ENCODE measurements at regions not wholly inside any gene's neighbourhood (a gene's known extent, or its start where the extent isn't known, plus 50 kb on each side); places are given as distances from the start of the nearest gene placed in this dataset.

GRCh38 chr7:94284104-94284503, 110.6 kb upstream of the COL1A2 start:
- Histone ChIP-seq H3K4me1 (peaks cover 0 to 2% (median 0%) of the 10 kb centered on the region in 3 donors), H3K9me3 (no peaks in the 10 kb centered on the region), H3K27me3 (no peaks in the 10 kb centered on the region), H3K36me3 (no peaks in the 10 kb centered on the region), H3K4me3 (no peak overlapping the region), H3K27ac (no peak overlapping the region)
- 78 to 81% methylated on average over 2 of the region's 2 CpGs for WGBS, 2 donors (ENCODE audit: low coverage in 1 of 2)
- no peak for TF ChIP-seq POLR2A (IDR thresholded peaks at IDR 0.05)
- no peak for TF ChIP-seq POLR2AphosphoS5 (IDR thresholded peaks at IDR 0.05)
- TF ChIP-seq, protein P1, sequence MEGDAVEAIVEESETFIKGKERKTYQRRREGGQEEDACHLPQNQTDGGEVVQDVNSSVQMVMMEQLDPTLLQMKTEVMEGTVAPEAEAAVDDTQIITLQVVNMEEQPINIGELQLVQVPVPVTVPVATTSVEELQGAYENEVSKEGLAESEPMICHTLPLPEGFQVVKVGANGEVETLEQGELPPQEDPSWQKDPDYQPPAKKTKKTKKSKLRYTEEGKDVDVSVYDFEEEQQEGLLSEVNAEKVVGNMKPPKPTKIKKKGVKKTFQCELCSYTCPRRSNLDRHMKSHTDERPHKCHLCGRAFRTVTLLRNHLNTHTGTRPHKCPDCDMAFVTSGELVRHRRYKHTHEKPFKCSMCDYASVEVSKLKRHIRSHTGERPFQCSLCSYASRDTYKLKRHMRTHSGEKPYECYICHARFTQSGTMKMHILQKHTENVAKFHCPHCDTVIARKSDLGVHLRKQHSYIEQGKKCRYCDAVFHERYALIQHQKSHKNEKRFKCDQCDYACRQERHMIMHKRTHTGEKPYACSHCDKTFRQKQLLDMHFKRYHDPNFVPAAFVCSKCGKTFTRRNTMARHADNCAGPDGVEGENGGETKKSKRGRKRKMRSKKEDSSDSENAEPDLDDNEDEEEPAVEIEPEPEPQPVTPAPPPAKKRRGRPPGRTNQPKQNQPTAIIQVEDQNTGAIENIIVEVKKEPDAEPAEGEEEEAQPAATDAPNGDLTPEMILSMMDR (IDR thresholded peaks at IDR 0.05) = no peak
- TF ChIP-seq EP300 (IDR thresholded peaks at IDR 0.05) = no peak
- ATAC-seq = no peak

GRCh38 chr7:94286111-94286510, 108.6 kb upstream of the COL1A2 start:
- H3K27ac ChIP-seq = no peak overlapping the region
- H3K9me3 ChIP-seq = no peaks in the 10 kb centered on the region
- no peak overlapping the region for H3K4me3 ChIP-seq
- ATAC-seq = no peak
- H3K4me1 ChIP-seq = peaks cover 0 to 7% (median 0%) of the 10 kb centered on the region in 3 donors
- no peaks in the 10 kb centered on the region for H3K36me3 ChIP-seq
- no peak for TF ChIP-seq POLR2A (IDR thresholded peaks at IDR 0.05)
- TF ChIP-seq EP300 (IDR thresholded peaks at IDR 0.05) = no peak
- TF ChIP-seq, protein P1 (IDR thresholded peaks at IDR 0.05) = no peak
- no peak for TF ChIP-seq POLR2AphosphoS5 (IDR thresholded peaks at IDR 0.05)
- no peaks in the 10 kb centered on the region for H3K27me3 ChIP-seq
- WGBS, 2 donors (ENCODE audit: low coverage in 1 of 2) = 40 to 43% methylated on average over 1 of the region's 1 CpG

- WGBS, 2 donors (ENCODE audit: low coverage in 1 of 2) = 41 to 67% methylated on average over 1 of the region's 1 CpG
- Histone ChIP-seq H3K9me3 (no peaks in the 10 kb centered on the region), H3K4me1 (peaks cover 0 to 7% (median 0%) of the 10 kb centered on the region in 3 donors), H3K27ac (no peak overlapping the region), H3K36me3 (no peaks in the 10 kb centered on the region), H3K27me3 (no peaks in the 10 kb centered on the region), H3K4me3 (no peak overlapping the region)
- no peak for ATAC-seq
- TF ChIP-seq POLR2A (IDR thresholded peaks at IDR 0.05) (no peak), POLR2AphosphoS5 (IDR thresholded peaks at IDR 0.05) (no peak), EP300 (IDR thresholded peaks at IDR 0.05) (no peak)
- TF ChIP-seq, protein P1 (IDR thresholded peaks at IDR 0.05) = no peak
Measured at GRCh38 chr7:94288096-94288495, 106.6 kb upstream of the COL1A2 start.

GRCh38 chr7:94289071-94289470, 105.6 kb upstream of the COL1A2 start:
- Histone ChIP-seq H3K27me3 (no peaks in the 10 kb centered on the region), H3K36me3 (no peaks in the 10 kb centered on the region), H3K27ac (no peak overlapping the region), H3K4me3 (no peak overlapping the region), H3K4me1 (peaks cover 0 to 7% (median 0%) of the 10 kb centered on the region in 3 donors), H3K9me3 (no peaks in the 10 kb centered on the region)
- peak; percentile 81 for ATAC-seq
- WGBS, 2 donors (ENCODE audit: low coverage in 1 of 2) = 38 to 50% methylated on average over 1 of the region's 1 CpG
- TF ChIP-seq POLR2A (IDR thresholded peaks at IDR 0.05) = no peak
- TF ChIP-seq, protein P1 (IDR thresholded peaks at IDR 0.05) = peak; percentile 70 to 97 (median 92)

DNA sequence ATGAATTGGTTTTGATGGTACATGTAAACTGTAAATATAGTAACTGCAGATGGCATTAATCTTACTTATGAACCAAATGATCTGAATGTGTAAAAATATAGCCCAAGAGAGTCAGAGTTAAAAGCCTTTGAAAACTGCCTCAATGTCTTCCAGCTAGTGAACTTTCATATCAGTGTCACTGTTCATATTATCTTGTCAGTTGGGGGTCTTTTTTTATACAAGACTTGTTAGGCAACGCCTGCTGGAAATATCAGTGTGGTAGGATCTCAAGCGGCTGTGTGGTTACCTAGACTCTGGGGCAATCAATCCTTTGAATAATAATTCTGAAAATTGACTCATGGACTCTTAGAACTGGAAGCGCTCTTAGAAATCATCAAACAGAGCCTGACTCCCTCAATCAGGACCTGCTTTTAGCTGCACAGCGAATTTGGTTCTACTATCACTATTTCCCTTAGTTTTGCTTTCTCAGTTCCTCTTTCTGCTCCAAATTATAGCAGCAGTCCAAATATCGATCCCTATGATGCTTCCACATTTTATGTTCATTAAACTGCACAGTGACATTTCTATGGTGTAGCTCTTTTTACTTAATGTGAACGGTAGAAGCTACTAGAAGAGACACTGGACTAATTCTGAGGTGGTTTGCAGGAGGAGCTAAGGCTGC, 100.1 kb upstream of the COL1A2 start:
- H3K9me3 ChIP-seq = no peaks in the 10 kb centered on the region
- 64 to 81% methylated on average over 6 of the region's 6 CpGs for WGBS, 2 donors (ENCODE audit: low coverage in 1 of 2)
- no peaks in the 10 kb centered on the region for H3K27me3 ChIP-seq
- no peaks in the 10 kb centered on the region for H3K36me3 ChIP-seq
- H3K4me1 ChIP-seq = peaks cover 15 to 49% (median 32%) of the 10 kb centered on the region in 3 donors
- TF ChIP-seq POLR2A (IDR thresholded peaks at IDR 0.05) (no peak), POLR2AphosphoS5 (IDR thresholded peaks at IDR 0.05) (no peak), EP300 (IDR thresholded peaks at IDR 0.05) (no peak)
- TF ChIP-seq, protein P1 (IDR thresholded peaks at IDR 0.05) = no peak
- H3K4me3 ChIP-seq = no peak overlapping the region
- ATAC-seq = no peak
- no peak overlapping the region for H3K27ac ChIP-seq
